GM13977 (cell line): ENCODE measurements at regions not wholly inside any gene's neighbourhood (a gene's known extent, or its start where the extent isn't known, plus 50 kb on each side); places are given as distances from the start of the nearest gene placed in this dataset.

Experiments used
- DNase-seq: peaks from one replicate; pipeline ENCODE4 v3.0.0; 2012; ENCODE audit warnings: low spot score
- CTCF ChIP-seq: IDR thresholded peaks from 2 replicates; pipeline ENCODE4 v1.5.1; 2012; ENCODE audit warnings: mild to moderate bottlenecking, control low read depth; ENCODE audit not compliant: insufficient read depth; ENCODE audit errors: extremely low read depth, missing control alignments
- in situ Hi-C: fragments of 300-500 bp; cut with MboI; formaldehyde crosslinking; loops from one replicate; pipeline ENCODE4 v1.12.0; 2022; ENCODE audit warnings: low sequenced_read_pairs, low pct_unique_long_range_greater_than_20kb, mixed read lengths, inconsistent platforms; ENCODE audit not compliant: unreplicated experiment

GRCh38 chr2:121875585-121876185 lies 120.2 kb downstream of the TSN start:
- no peak for TF ChIP-seq CTCF
- in situ Hi-C loops: no loop called here
- no peak for DNase-seq

- in situ Hi-C loops: no loop called here
- TF ChIP-seq CTCF: no peak
- DNase-seq: no peak
Observed at GRCh38 chr2:121877366-121877765, 121.9 kb downstream of the TSN start.

- DNase-seq: no peak
- no peak for TF ChIP-seq CTCF
- in situ Hi-C loops: no loop called here
Observed at GRCh38 chr2:121880283-121880682, 124.8 kb downstream of the TSN start.

- DNase-seq: no peak
- no peak for TF ChIP-seq CTCF
- in situ Hi-C loops: no loop called here
Observed at GRCh38 chr2:121881038-121881437, 125.6 kb downstream of the TSN start.

GRCh38 chr2:121881950-121882349 lies 126.5 kb downstream of the TSN start:
- TF ChIP-seq CTCF: no peak
- DNase-seq: no peak
- in situ Hi-C loops: no loop called here

- in situ Hi-C loops: no loop called here
- TF ChIP-seq CTCF: no peak
- DNase-seq: no peak
Observed at GRCh38 chr2:121884078-121884477, 128.6 kb downstream of the TSN start.

- TF ChIP-seq CTCF: no peak
- no peak for DNase-seq
- in situ Hi-C loops: no loop called here
Observed at GRCh38 chr2:121884511-121884921, 129.1 kb downstream of the TSN start.
